Suppressor macrophage (primary cell): ENCODE measurements at regions not wholly inside any gene's neighbourhood (a gene's known extent, or its start where the extent isn't known, plus 50 kb on each side); places are given as distances from the start of the nearest gene placed in this dataset.

Experiments used
- DNase-seq, 4 experiments: peaks; one replicate each; pipeline ENCODE4 v3.0.0-alpha.2; 2020 to 2022

DNA sequence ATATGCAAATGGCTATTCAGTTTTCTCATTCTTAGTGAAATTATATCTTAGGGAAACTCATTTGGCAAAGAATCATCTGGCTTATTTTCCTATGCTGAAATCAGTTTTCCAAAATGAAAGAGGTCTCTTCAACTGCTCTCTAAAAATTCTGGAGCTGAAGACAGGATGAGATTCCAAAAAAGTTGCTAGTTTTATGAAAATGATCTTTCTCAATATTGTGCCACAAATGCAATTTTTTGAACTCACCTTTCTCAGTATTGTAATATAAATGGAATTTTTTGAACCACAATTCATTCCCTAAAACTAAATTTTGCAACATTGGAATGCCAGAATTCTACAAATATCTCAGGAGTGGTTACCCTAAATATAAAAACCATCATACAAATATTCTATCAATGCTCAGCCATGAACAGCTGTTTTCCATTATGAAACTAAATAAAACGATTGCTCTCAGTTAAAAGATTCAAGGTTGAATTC lies 147.7 kb upstream of the PKDCC start:
- DNase-seq = no peak

DNA sequence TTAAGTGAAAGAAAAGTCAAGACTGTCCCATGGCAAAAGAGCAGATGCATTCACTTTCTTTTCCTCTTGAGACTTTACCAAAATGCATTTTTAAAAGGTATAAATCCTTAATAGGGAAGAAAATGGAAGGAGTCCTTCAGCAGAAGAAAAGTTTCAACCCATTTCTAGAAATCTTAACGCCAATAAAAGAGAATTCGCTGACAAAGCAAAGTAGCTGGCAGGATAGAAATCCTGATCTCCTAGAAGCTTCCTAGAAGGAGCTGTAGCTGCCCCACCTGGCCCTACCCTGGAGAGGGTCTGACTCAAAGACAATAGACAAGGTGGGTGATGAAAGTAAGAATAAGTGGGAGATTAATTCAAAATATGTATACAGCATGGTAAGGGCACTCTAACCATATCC lies 144.9 kb upstream of the PKDCC start:
- DNase-seq = no peak

DNA sequence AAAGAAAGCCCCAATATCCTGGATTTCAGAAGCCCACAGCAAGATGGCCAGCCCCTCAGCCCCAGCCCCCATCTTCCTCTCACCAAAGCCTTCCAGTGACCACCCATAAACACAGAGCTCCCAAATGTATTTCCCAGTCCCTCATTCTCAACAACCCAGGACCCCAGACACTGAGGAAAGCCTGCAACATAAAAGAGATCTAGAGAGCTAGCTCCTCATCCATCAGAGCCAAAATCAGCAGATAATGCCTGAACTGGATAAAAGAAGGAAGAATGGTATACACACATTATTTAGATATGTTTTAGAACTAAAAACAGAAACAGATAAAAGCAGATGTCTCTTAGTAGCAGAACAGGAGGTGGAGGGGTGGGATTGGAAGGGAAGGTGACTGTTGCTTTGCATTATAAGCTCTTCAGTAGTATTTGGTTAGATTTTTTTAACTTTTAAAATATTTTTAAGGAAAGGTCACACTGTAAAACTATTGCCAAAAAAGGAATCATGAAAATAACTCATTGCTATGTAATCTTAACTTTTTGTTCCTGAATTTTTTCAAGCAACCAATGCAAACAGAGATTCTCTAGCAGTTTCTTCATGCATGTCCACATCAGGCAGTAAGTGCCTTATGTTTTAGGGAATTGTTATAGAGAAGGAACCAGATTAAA lies 144.2 kb upstream of the PKDCC start:
- no peak for DNase-seq

GRCh38 chr2:41904459-41904858 lies 143.4 kb upstream of the PKDCC start:
- DNase-seq = no peak

GRCh38 chr2:41905597-41906337 lies 142.1 kb upstream of the PKDCC start:
- DNase-seq = no peak

GRCh38 chr2:41906338-41906725 lies 141.5 kb upstream of the PKDCC start:
- no peak for DNase-seq

DNA sequence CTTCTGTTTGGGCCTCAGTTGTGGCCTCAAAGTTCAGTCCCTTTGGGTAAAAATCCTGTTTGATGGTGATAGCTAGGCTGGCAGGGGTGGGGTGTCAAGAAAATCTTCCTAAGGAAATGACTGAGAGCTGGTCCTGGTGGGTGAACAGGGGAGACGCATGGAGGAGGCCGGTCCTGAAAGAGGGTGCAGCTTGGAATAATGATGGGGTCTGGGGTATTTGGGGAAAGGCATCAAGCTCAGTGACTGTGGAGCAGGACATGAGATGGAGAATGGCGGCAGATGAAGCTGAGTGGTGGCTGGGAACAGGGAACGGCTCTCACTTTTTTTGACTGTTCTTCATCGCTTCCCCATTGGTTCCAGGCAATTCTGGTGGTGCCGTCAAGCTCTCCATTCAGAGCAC lies 140.7 kb upstream of the PKDCC start:
- DNase-seq = no peak

- no peak for DNase-seq
Observed at GRCh38 chr2:41907771-41908207, 140.0 kb upstream of the PKDCC start.

GRCh38 chr2:41908349-41908748 lies 139.5 kb upstream of the PKDCC start:
- DNase-seq = no peak

GRCh38 chr2:41909584-41909983 lies 138.2 kb upstream of the PKDCC start:
- no peak for DNase-seq

- peak in 1 of 4 experiments; percentile 1 for DNase-seq
Observed at GRCh38 chr2:41910126-41910525, 137.7 kb upstream of the PKDCC start.

- DNase-seq = no peak
Observed at GRCh38 chr2:41911033-41911432, 136.8 kb upstream of the PKDCC start.

GRCh38 chr2:41912337-41912736 lies 135.5 kb upstream of the PKDCC start:
- DNase-seq = no peak

GRCh38 chr2:41912776-41913175 lies 135.0 kb upstream of the PKDCC start:
- no peak for DNase-seq

DNA sequence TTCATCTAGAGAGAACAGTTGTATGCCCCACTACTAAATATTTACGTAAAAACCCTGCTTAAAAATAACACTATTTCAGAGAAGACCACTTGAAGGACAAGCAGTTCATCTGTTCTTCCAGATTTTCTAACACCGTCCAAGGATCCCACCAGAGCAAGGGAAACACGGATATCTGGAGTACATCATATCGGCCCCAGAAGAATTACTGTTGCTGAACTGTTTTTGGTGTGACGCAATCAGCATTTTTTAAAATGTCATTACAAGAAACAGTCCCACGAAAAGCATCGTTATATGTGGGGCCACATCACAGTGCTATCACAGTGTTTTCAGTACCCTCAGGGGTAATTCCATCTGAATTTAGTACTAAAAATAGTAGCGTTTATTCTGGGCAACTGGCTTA lies 134.5 kb upstream of the PKDCC start:
- no peak for DNase-seq

DNA sequence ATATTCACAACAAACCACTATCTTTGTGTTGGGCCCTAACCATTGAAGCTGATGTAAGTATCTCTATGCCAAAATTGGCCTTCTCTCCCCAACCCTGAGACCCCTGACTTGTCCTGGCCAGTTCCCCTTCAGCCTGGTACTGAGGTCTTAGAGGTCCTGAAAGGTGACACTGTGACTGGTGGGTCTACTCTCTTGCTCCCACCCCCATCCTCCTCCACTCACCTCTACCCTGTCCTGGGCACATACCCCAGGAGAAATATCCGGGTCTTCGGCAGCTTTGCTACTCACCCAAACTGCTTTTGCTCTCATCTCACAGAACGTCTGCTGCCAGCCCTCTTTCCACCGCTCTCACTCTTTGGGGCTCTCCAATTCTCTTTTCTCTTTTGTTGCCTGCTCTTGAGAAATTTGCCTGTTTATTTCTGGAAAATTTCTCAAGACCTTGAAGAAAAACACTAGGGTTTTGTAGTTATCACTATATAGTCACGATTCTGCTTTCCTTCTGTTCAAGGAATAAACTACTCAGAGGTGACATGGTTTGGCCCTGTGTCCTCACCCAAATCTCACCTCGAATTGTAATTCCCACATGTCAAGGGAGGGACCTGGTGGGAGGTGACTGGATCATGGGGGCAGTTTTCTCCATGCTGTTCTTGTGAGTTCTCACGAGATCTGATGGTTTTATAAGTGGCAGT lies 133.8 kb upstream of the PKDCC start:
- DNase-seq = no peak

DNA sequence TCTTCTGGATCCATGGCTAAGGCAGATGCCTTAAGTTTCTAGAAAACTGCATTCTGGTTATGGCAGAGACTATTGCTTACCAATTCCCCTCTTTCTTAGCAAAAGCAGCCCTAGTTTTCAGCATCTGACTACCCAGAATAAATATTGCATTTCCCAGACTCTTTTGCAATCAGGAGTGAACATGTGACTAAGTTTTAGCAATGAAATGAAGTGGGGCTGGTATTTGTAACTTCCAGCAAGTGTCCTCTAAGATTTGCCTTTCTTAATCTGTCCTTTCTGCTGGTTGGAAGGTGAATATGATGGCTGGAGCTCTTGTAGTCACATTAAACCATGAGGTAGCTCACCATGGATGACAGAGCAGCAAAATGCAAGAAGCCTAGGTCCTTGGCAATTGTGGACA lies 132.9 kb upstream of the PKDCC start:
- DNase-seq = peak in 1 of 4 experiments; percentile 27

DNA sequence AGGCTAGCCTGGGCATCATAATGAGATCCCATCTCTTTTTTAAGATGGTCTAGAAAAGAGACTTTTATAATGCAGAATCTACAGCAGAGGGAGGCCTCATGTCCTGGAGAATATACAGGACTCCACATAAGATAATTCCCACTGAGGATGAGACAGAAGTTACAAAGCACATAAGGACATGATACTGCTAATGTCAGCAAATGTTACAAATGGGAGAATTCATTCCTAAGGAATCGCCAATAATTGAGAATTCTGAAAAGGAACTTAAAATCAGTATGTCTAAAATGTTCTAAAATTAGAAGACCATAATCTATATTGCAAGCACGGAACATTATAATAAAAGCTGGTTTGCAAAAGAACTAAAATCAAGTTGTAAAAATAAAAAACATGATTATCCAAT lies 131.6 kb upstream of the PKDCC start:
- no peak for DNase-seq

GRCh38 chr2:41917587-41917986 lies 130.2 kb upstream of the PKDCC start:
- DNase-seq = no peak

DNA sequence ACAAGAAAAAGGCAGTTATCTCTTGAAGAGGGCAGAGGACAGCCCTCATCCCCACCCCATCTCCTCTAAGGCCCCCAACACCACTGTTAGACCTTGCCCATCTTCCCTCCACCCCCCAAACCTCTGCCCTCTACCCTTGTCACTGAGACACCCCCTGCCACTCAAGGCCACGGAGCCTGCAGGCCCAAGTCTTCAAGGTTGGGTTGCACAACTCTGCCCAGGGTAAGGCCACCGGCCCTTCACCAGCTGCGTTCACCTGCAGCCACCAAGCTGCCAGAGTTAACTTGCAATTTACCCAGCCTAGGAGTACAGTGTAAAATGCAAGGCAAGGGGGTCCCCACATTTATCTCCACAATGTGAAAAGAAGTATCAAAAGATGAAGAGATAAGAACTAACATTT lies 128.7 kb upstream of the PKDCC start:
- DNase-seq = no peak

DNA sequence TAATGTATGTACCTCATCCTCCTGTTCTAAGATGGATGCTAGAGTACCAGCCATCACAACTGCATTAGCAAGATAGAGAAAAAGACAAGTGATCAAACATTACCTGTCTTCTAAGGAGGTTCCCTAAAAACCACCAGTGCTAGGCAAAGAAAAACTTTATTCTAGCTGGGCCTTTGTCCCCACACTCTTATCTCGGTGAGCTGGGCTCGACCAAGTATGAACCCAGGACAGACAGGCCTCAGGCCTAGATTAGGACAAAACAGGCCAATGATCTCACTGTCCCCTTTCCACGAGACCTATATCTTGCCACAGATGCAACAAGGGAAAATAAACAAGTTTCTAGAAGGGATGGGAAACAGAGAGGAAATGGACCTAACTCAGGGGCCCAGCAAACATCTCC lies 127.6 kb upstream of the PKDCC start:
- DNase-seq = no peak

GRCh38 chr2:41920812-41921211 lies 127.0 kb upstream of the PKDCC start:
- DNase-seq = no peak

DNA sequence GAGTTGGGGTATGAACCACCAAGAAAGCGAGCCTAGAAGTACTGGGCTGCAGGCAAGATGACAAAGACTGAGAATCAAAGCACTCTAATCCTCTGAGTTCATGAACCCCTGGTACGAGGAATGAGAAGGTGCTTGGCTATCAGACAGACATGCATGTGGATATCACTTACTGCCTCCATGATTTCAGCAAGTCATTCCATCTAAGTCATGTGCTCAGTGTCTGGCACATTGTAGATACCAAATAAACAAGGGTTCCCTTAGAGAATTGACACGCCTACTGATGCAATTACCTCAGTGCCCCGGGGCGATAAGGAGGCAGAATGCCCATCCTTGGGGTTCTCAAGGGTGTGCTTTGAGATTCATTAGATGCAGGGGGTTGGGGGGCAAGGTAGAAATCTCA lies 125.6 kb upstream of the PKDCC start:
- peak in 2 of 4 experiments; percentile 18 to 24 for DNase-seq
